ENCODE measurements at regions not wholly inside any gene's neighbourhood (a gene's known extent, or its start where the extent isn't known, plus 50 kb on each side); places are given as distances from the start of the nearest gene placed in this dataset.

DNA sequence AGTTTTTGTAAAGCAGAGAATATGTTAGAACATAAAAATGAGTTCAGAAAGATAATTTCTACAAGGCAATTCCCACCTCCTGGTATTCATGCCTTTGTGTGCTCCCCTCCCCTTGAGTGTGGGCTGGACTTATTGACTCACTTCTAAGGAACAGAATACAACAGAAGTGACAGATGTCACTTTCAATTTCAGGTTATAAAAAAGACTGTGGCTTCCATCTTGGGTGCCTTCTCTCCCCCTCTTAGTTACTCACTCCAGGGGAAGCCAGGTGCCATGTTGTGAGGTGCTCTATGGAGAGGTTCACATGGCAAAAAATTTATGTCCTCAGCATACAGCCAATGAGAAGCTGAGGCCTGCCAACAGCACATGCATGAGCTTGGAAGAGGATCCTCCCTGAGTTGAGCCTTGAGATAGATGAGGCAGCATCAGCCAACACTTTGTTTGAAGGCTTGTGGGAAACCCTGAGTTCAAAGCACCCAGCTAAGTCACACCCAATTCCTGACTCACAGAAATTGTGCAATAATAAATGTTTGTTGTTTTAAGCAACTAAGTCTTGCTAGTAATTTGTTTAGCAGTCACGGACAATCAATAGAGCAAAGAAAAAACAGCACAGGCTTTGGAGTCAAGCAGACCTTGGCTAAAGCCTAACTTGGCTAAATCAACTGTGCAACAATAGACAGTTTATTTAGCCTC lies 73.5 kb upstream of the NGF start:
- TF ChIP-seq, protein P1, sequence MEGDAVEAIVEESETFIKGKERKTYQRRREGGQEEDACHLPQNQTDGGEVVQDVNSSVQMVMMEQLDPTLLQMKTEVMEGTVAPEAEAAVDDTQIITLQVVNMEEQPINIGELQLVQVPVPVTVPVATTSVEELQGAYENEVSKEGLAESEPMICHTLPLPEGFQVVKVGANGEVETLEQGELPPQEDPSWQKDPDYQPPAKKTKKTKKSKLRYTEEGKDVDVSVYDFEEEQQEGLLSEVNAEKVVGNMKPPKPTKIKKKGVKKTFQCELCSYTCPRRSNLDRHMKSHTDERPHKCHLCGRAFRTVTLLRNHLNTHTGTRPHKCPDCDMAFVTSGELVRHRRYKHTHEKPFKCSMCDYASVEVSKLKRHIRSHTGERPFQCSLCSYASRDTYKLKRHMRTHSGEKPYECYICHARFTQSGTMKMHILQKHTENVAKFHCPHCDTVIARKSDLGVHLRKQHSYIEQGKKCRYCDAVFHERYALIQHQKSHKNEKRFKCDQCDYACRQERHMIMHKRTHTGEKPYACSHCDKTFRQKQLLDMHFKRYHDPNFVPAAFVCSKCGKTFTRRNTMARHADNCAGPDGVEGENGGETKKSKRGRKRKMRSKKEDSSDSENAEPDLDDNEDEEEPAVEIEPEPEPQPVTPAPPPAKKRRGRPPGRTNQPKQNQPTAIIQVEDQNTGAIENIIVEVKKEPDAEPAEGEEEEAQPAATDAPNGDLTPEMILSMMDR (conservative IDR thresholded peaks at IDR 0.05; ENCODE audit: low read depth, low read length) = no peak
- no peak overlapping the region for H3K4me3 ChIP-seq (ENCODE audit: low read depth, low read length)
- peak; percentile 83 for DNase-seq (ENCODE audit: low read depth)

DNA sequence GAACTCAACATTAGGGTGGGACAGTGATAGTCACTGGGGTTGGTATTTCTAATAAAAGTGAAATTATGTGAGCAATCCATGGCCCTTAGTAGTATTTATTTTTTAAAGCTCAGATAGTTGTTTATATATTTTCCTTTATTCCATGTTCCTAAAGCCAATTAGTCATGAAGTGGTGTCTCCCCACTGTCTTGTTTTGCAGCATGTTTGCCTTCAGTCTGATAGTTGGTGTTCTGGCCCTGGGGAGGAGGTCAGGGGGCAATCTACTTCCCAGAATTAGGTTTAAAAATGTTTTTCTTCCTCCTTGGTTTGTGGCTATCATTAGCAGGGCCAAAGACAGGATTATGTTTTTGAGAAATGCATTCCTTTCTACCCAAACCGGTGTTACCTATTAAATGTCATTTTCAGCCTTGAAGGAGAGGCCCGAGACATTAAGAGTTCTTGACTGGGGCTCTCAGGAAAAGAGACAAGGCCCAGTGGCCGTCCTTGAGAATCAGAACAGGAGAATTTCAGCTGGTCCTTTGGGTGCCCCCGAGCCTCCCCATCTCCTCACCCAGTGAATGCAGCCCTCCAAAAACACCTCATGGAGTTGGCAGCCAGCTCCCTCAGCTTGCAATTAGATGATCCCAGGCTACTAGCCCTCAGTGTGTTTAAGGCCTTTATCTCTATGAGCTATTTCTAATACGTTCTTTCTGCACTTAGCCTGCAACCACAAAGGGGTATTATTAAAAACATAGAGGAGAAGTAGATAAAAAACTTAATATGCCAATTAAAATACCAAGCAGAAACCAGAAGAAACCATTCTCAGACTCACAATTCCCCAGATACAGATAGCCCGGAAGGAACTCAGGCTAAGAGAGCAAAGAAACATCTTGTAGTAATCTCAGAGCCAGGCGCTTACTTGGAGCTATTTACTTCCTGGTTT lies 71.3 kb upstream of the NGF start:
- no peak overlapping the region for H3K4me3 ChIP-seq (ENCODE audit: low read depth, low read length)
- peak; percentile 37 for DNase-seq (ENCODE audit: low read depth)
- TF ChIP-seq, protein P1 (conservative IDR thresholded peaks at IDR 0.05; ENCODE audit: low read depth, low read length) = no peak

DNA sequence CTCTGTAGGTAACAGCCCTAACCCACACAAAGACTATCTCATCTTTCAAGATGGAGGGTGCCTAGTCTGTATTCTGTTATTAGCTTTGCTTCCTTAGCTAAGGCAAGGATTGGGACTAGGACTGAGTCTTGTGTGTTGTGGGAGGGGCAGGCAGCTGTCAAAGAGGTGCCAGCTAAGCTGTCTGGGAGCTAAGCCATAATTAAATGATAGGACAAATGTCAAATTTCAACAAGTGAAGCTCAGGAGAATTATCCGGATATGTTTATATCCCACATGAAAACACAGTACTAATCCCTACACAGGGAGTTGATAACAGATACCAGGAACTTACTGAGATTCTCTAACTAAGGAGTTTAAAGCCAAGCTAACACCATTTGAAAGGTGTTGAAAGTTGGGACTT lies 70.5 kb upstream of the NGF start:
- TF ChIP-seq, protein P1 (conservative IDR thresholded peaks at IDR 0.05; ENCODE audit: low read depth, low read length) = no peak
- H3K4me3 ChIP-seq (ENCODE audit: low read depth, low read length) = no peak overlapping the region
- DNase-seq (ENCODE audit: low read depth) = no peak

DNA sequence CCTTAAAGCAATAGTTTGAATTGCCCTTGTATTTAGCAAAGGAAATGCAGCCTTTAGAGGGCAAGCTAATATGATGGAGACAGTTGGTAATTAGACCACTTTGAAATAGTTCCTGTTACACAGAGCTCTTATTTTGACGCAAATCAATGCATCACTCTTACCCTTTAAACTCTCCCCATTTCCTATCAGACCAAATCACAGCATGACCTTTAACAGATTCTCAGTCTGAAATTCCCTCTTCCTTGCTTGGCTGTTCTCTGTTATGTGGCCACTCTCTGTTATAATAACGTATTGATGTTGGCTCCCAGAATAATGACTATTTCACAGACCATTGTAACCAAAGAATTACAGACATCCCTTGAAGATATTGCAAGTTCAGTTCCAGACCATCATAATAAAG lies 66.9 kb upstream of the NGF start:
- TF ChIP-seq, protein P1 (conservative IDR thresholded peaks at IDR 0.05; ENCODE audit: low read depth, low read length) = no peak
- no peak overlapping the region for H3K4me3 ChIP-seq (ENCODE audit: low read depth, low read length)
- no peak for DNase-seq (ENCODE audit: low read depth)

DNA sequence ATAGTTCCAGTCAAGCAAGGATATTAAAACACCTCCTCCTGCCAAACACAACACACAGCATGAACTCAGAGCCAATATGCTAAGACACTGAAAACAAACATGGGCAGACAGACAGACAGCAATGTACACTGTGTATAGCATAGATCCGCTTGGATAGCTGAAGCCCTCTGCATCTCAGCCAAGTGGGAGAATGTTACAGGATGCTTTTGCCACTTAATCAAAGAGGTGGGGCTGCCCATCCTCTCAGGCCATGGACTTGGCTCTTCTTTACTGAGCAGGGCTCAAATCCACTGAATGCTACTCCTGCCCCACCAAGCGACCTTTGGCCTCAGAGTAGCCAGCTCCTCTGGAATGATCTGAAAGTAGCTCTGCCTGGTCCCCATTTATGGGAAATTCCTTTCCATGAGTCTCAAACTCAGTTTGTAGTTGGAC lies 64.7 kb upstream of the NGF start:
- DNase-seq (ENCODE audit: low read depth) = peak; percentile 58
- H3K4me3 ChIP-seq (ENCODE audit: low read depth, low read length) = no peak overlapping the region
- TF ChIP-seq, protein P1 (conservative IDR thresholded peaks at IDR 0.05; ENCODE audit: low read depth, low read length) = no peak

DNA sequence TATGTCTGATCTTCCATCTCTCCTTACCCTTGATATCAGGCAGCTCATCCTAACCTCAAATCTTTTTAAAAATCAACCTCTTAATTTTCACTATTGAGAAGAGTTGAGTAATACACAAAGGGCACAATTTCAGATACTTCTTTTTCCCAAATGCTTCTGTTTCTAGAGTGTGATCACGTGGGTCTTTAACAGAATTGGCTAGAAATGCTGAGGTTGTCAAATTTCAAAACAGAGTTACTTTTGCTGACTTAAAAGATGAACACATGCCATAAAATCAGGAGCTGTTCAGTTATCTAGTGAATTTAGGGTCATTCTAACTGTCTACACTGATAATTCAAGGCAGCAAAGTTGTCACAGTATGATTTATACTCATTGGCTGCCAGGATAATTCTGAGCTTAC lies 63.6 kb upstream of the NGF start:
- no peak for DNase-seq (ENCODE audit: low read depth)
- TF ChIP-seq, protein P1 (conservative IDR thresholded peaks at IDR 0.05; ENCODE audit: low read depth, low read length) = no peak
- H3K4me3 ChIP-seq (ENCODE audit: low read depth, low read length) = no peak overlapping the region

Data from choroid plexus epithelial cell (primary cell).